GM10266 (cell line): ENCODE measurements at regions not wholly inside any gene's neighbourhood (a gene's known extent, or its start where the extent isn't known, plus 50 kb on each side); places are given as distances from the start of the nearest gene placed in this dataset.

Experiments used
- DNase-seq: peaks from one replicate; pipeline ENCODE4 v3.0.0; 2012; ENCODE audit errors: extremely low spot score
- TF ChIP-seq, protein P1 (sequence below): IDR thresholded peaks from 2 replicates; pipeline ENCODE4 v1.5.1; 2012; ENCODE audit warnings: mild to moderate bottlenecking, low read depth; ENCODE audit not compliant: control insufficient read depth, insufficient read depth; ENCODE audit errors: missing control alignments

DNA sequence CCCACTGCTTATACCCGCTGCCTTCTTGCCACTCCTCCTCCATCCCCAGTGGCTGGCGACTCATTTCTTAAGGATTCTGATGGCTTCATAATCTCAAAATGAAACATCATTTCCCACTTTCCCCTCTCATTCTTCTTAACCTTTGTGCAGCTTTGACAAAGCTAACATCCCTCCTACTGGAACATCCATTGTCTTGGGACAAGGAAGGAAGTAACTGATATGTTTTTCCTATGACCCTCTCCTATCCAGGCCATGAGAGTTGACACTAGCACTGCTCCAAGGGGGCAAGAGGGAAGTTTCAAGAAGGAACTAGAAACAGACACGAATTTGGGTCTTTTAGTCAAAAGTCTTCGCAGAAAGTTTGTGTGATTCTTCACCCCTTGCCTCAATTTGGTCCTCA is 71.7 kb upstream of the SNX2 start:
- DNase-seq: no peak
- TF ChIP-seq, protein P1, sequence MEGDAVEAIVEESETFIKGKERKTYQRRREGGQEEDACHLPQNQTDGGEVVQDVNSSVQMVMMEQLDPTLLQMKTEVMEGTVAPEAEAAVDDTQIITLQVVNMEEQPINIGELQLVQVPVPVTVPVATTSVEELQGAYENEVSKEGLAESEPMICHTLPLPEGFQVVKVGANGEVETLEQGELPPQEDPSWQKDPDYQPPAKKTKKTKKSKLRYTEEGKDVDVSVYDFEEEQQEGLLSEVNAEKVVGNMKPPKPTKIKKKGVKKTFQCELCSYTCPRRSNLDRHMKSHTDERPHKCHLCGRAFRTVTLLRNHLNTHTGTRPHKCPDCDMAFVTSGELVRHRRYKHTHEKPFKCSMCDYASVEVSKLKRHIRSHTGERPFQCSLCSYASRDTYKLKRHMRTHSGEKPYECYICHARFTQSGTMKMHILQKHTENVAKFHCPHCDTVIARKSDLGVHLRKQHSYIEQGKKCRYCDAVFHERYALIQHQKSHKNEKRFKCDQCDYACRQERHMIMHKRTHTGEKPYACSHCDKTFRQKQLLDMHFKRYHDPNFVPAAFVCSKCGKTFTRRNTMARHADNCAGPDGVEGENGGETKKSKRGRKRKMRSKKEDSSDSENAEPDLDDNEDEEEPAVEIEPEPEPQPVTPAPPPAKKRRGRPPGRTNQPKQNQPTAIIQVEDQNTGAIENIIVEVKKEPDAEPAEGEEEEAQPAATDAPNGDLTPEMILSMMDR: no peak

- TF ChIP-seq, protein P1: peak; percentile 68
Measured at GRCh38 chr5:122704247-122705036, 70.4 kb upstream of the SNX2 start.

DNA sequence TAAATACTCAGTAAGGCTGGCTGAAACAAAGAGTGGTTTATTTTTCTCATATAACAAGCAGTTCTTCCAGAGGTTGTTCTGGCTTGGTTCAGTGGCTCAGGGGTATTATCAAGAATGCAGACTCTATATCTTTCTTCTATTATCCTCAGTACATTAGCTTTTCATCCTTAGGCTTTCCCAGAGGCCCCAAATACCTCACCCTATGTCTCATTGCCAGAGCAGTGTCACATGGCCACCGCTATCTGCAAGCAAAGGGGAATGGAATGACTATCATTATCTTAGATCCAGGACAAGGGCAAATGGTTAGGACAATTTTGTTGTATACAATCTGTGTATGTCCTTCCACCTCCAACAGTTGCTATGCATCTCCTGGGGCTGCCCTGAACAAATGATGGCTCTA is 69.0 kb upstream of the SNX2 start:
- DNase-seq: no peak
- TF ChIP-seq, protein P1: no peak

More at GRCh38 chr5:122704247-122705036, 70.4 kb upstream of the SNX2 start:
- no peak for DNase-seq

DNA sequence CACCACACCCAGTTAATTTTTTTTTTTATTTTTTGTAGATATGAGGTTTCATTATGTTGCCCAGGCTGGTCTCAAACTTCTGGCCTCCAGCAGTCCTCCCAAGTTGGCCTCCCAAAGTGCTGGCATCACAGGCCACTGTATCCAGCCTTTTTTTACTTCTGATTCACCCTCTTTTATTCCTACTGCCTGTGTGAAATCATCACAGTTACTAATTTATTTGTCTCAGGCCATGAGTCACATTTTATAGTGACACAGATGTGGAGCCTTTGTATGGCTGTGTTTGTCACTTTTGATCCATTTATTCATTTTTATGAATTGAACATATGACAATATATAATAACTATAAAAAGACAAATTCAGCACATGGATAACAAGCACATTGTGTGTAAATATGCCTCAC is 67.1 kb upstream of the SNX2 start:
- TF ChIP-seq, protein P1: no peak
- no peak for DNase-seq

DNA sequence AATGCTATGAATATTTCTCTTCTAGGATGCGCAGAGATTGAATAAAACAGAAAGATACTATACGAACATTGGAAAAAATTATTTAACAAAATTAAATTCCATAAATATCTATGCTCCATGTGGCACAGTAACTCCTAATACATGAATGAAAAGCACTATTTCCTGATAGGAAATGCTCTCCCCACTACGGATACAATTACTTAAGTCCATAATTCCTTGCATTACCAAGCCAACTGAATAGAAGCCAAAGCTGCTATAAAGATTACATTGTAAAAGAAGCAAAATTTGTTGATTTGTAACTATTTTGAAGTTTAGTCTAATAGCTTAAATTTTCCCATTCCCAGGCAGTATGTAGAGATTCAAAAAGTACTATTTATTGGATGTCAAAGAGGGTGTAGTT is 61.8 kb upstream of the SNX2 start:
- no peak for DNase-seq
- TF ChIP-seq, protein P1: no peak

GRCh38 chr5:122715095-122715494 is 59.8 kb upstream of the SNX2 start:
- TF ChIP-seq, protein P1: no peak
- DNase-seq: no peak

GRCh38 chr5:122718611-122719010 is 56.3 kb upstream of the SNX2 start:
- TF ChIP-seq, protein P1: no peak

More at GRCh38 chr5:122718611-122719010, 56.3 kb upstream of the SNX2 start:
- DNase-seq: no peak
